Adrenal gland (tissue), 5 donors: ENCODE measurements at regions not wholly inside any gene's neighbourhood (a gene's known extent, or its start where the extent isn't known, plus 50 kb on each side); places are given as distances from the start of the nearest gene placed in this dataset.
"Not testable (repeated sequence)": the region's sequence is repeated elsewhere in the genome, so short reads cannot be mapped to it uniquely, and the experiment has no call there.

Experiments
- CTCF ChIP-seq, 6 experiments: fragments of 450-650 bp in 4 of 6; fragments of 200-600 bp in 2 of 6; sonication (generic) in 1 of 6; IDR thresholded peaks; 1 replicate in 5 of 6; 2 replicates in 1 of 6; pipeline versions ENCODE4 v1.5.1 to v1.8.0; 2016 to 2021; ENCODE audit warnings: antibody characterized with exemption in 6 of 6, mild to moderate bottlenecking in 2 of 6, moderate library complexity in 1 of 6
- POLR2A ChIP-seq, 2 donors: fragments of 450-650 bp; IDR thresholded peaks; one replicate each; pipeline ENCODE4 v1.6.1; 2017; ENCODE audit warnings: antibody characterized with exemption in 2 of 2, mild to moderate bottlenecking in 2 of 2, moderate library complexity in 1 of 2
- donor health status: DM: no; HTN: no; CAD: no.

- TF ChIP-seq CTCF, POLR2A (IDR thresholded peaks at IDR 0.05): not testable (repeated sequence)
Measured at GRCh38 chr2:154947416-154947815, 248.9 kb downstream of the KCNJ3 start.
